RCC 7860 (cell line): ENCODE measurements at regions not wholly inside any gene's neighbourhood (a gene's known extent, or its start where the extent isn't known, plus 50 kb on each side); places are given as distances from the start of the nearest gene placed in this dataset.
A peak's percentile ranks its signal among the peaks of the same experiment; 100 is the strongest.

Experiments
- DNase-seq: peaks from one replicate; pipeline ENCODE4 v3.0.0-alpha.2; 2015; ENCODE audit warnings: low spot score
- FAIRE-seq: peaks from 2 replicates; lab custom pipeline; 2012; peaks lifted over from hg19 to GRCh38; lab: Jason Lieb, UNC

- no peak for FAIRE-seq
Observed at GRCh38 chr11:69928975-69929374, 109.8 kb upstream of the FGF3 start.

GRCh38 chr11:69930081-69931059 is 111.2 kb upstream of the FGF3 start:
- DNase-seq (no peak), FAIRE-seq (no peak)

More at GRCh38 chr11:69928975-69929374, 109.8 kb upstream of the FGF3 start:
- no peak for DNase-seq

- DNase-seq = no peak
Observed at GRCh38 chr11:69931060-69931910, 112.1 kb upstream of the FGF3 start.

GRCh38 chr11:69931994-69932910 is 113.0 kb upstream of the FGF3 start:
- no peak for DNase-seq
- no peak for FAIRE-seq

More at GRCh38 chr11:69931060-69931910, 112.1 kb upstream of the FGF3 start:
- no peak for FAIRE-seq

GRCh38 chr11:69934861-69935494 is 115.8 kb upstream of the FGF3 start:
- FAIRE-seq (no peak), DNase-seq (peak; percentile 8)

GRCh38 chr11:69935941-69936505 is 116.8 kb upstream of the FGF3 start:
- FAIRE-seq (no peak), DNase-seq (no peak)

GRCh38 chr11:69936771-69937170 is 117.6 kb upstream of the FGF3 start:
- FAIRE-seq = no peak

GRCh38 chr11:69938206-69938605 is 119.0 kb upstream of the FGF3 start:
- no peak for DNase-seq
- no peak for FAIRE-seq

More at GRCh38 chr11:69936771-69937170, 117.6 kb upstream of the FGF3 start:
- no peak for DNase-seq

DNA sequence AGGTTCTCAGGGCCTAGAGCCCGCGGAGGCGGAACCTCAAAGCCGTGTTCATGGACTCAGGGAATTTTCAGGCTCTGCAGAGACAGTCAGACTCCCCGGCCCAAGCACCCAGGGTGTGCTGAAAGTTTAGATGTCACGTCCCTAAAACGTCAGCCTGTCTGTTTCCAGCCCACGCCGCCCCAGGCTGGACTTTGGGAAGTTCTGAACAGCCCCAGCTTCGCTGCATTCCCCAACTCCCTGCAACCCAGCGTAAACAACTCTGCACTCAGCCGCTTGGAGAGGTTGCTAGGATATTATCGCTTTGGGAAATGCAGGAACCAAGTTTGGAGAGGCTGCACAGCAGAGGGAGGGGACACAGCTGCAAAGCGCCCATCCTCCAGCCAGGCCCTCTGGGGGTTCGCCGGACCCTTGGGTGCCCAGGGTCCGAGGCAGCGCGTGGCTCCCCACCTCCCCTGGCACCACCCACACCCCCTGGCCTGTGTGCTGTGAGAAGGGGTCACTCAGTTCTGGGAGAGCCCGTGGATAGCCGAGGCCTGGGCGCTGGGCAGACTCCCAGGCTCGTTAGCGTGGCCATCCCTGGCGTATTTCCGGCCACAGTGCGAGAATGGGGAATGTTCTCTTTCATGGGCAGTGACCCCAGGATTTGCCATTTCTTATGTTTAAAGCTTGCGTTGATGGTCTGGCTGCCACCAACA is 120.5 kb upstream of the FGF3 start:
- FAIRE-seq = no peak

GRCh38 chr11:69940246-69940610 is 121.0 kb upstream of the FGF3 start:
- DNase-seq (no peak), FAIRE-seq (no peak)

More for the DNA sequence above, 120.5 kb upstream of the FGF3 start:
- DNase-seq = no peak

DNA sequence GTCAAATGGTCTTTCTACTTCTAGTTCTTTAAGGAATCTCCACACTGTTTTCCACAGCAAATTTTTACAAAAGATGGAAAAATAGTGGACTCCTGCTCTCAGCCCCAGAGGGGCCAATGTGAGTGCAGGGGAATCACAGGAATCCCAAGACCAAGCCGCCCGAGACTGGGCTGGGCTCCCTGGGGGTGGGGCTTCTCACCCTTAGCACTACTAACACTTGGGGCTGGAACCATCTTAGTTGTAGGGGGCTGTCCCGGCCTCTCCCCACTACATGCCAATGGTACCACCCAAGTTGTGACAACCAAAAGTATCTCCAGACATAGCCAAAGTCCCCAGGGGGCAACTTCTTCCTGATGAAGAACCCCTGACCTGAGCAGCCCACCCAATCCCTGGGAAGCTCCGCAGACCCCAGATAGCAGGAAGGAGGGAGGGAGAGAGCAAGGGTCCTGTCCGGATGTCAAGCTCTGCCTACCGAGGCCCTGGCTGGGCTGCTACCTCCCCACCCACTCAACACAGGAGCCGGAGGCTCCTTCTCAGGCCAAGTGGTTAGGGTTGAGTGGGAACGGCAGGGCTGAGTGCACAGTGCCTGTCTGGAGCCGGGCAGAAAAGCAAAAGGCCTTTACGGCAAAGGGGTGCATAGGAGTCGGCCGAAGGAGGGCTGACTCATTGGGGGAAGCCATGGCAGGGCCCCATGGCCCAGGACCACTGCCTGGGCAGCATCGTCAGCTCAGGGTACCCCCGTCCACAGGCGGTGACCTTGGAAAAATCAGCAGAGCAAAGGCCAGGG is 122.5 kb upstream of the FGF3 start:
- DNase-seq = no peak
- no peak for FAIRE-seq

- no peak for DNase-seq
- FAIRE-seq = no peak
Observed at GRCh38 chr11:69942333-69942820, 123.2 kb upstream of the FGF3 start.

DNA sequence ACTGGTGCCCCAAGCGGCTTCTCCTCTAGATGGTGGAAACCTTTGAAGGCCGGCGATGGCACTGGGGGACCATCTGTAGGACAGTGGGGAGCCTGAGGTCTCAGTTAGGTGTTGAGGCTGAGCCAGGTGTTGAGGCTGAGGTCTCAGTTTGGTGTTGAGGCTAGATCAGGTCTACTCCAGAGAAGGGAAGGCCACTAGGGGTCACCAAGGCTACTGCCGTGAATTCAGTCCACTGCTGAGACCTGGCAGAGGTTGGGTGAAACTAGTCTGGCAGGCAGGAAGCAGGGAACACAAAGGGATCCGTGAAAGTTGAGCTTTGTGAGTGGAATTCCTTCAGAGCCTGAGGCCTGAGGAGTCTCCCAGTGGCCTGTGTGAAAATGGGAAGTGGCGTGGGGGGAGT is 123.8 kb upstream of the FGF3 start:
- FAIRE-seq = no peak

DNA sequence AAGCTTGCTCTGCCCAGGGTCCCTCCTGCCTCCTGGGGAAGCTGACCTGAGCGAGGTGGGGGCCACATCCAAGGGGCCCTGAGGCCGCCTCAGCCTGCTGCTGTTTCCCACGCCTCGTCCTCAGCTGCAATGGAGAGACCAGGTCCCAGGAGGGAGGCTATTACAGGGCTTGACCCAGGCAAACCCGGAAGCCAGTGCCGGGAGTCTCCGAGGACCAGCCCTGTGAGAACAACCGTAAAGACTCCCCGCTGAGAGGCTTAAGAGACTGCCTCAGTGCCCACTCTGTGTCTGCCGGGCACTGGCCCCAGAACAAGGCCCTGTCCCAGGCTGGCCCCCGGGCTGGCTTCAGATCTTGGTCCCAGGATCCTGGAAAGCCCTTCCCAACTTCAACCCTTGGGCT is 124.3 kb upstream of the FGF3 start:
- DNase-seq (no peak), FAIRE-seq (no peak)

More for the DNA sequence above, 123.8 kb upstream of the FGF3 start:
- no peak for DNase-seq

GRCh38 chr11:69944146-69944795 is 125.1 kb upstream of the FGF3 start:
- DNase-seq = no peak
- FAIRE-seq = no peak

DNA sequence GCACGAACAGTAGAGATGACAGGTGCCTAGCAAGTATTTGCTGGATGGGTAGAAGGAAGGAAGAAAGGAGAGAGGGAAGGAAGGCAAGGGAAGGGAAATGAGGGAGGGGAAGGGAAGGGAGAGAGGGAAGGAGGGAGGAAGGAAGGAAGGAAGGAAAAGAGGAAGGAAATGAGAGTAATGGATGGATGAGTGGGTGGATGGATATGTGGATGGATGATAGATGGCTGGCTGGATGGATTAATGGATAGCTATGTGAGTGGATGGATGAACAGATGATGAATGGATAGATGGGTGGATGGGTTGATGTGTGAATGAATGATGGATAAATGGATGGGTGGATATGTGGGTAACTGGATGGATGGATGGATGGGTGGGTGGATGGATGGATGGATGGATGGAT is 125.9 kb upstream of the FGF3 start:
- no peak for FAIRE-seq

GRCh38 chr11:69947059-69947792 is 128.0 kb upstream of the FGF3 start:
- peak; percentile 91 for FAIRE-seq
- DNase-seq = no peak

More for the DNA sequence above, 125.9 kb upstream of the FGF3 start:
- DNase-seq = no peak
